Karpas-422 (cell line): ENCODE measurements at regions not wholly inside any gene's neighbourhood (a gene's known extent, or its start where the extent isn't known, plus 50 kb on each side); places are given as distances from the start of the nearest gene placed in this dataset.
"Not testable (repeated sequence)": the region's sequence is repeated elsewhere in the genome, so short reads cannot be mapped to it uniquely, and the experiment has no call there.

ENCODE experiments used
- DNase-seq: peaks from one replicate; pipeline ENCODE4 v3.0.0-alpha.2; 2015
- H2AFZ ChIP-seq: fragments of 200-600 bp; sonication (generic); 2 replicates; pipeline ENCODE4 v1.6.1; 2014; ENCODE audit warnings: antibody characterized with exemption, low read length, mixed read lengths
- H3K27ac ChIP-seq: fragments of 200-600 bp; sonication (generic); 2 replicates; pipeline ENCODE4 v1.5.1; 2014; ENCODE audit warnings: mild to moderate bottlenecking, low read length, moderate library complexity
- H3K27me3 ChIP-seq: fragments of 200-600 bp; sonication (generic); 2 replicates; pipeline ENCODE4 v1.6.1; 2014; ENCODE audit warnings: low read length, mixed read lengths
- H3K36me3 ChIP-seq: fragments of 200-600 bp; sonication (generic); 2 replicates; pipeline ENCODE4 v1.6.1; 2014; ENCODE audit warnings: low read length, mixed read lengths; ENCODE audit not compliant: insufficient read depth
- H3K4me1 ChIP-seq: fragments of 200-600 bp; sonication (generic); 2 replicates; pipeline ENCODE4 v1.6.1; 2014; ENCODE audit warnings: mild to moderate bottlenecking, low read length, mixed read lengths
- H3K4me2 ChIP-seq: fragments of 200-600 bp; sonication (generic); 2 replicates; pipeline ENCODE4 v1.6.1; 2014; ENCODE audit warnings: low read length, low read depth, mild to moderate bottlenecking; ENCODE audit not compliant: poor library complexity, severe bottlenecking
- H3K4me3 ChIP-seq: fragments of 200-600 bp; sonication (generic); 2 replicates; pipeline ENCODE4 v1.5.1; 2014; ENCODE audit warnings: mild to moderate bottlenecking, antibody characterized with exemption, low read length, mixed read lengths
- H3K79me2 ChIP-seq: fragments of 200-600 bp; sonication (generic); 2 replicates; pipeline ENCODE4 v1.6.1; 2014; ENCODE audit warnings: mild to moderate bottlenecking, low read length, mixed read lengths
- H3K9ac ChIP-seq: fragments of 200-600 bp; sonication (generic); 2 replicates; pipeline ENCODE4 v1.6.0; 2014; ENCODE audit warnings: low read length
- H3K9me2 ChIP-seq: fragments of 200-600 bp; sonication (generic), shearing (Covaris generic); replicated peaks from 2 replicates; pipeline ENCODE4 v1.6.0; 2014; ENCODE audit warnings: mild to moderate bottlenecking, low read length, moderate library complexity; ENCODE audit not compliant: insufficient read depth
- H3K9me3 ChIP-seq: fragments of 300-700, 200-600 bp; sonication (generic); 2 replicates; pipeline ENCODE4 v1.6.1; 2014; ENCODE audit warnings: low read length, mixed read lengths
- H4K20me1 ChIP-seq: fragments of 200-600 bp; sonication (generic); 2 replicates; pipeline ENCODE4 v1.6.1; 2014; ENCODE audit warnings: mild to moderate bottlenecking, antibody characterized with exemption, low read length, low read depth; ENCODE audit not compliant: insufficient read depth

- not testable (repeated sequence) for H3K4me1 ChIP-seq, H2AFZ ChIP-seq, H3K9ac ChIP-seq, H3K9me2 ChIP-seq, H4K20me1 ChIP-seq, H3K79me2 ChIP-seq, H3K27me3 ChIP-seq, H3K9me3 ChIP-seq, H3K36me3 ChIP-seq, DNase-seq, H3K4me3 ChIP-seq, H3K27ac ChIP-seq, H3K4me2 ChIP-seq
These were observed 76.5 kb upstream of the LINC00632 start for GRCh38 chrX:140633105-140633504.

- Histone ChIP-seq H3K9ac (no peak overlapping the region), H3K27me3 (no peaks in the 10 kb centered on the region), H3K4me2 (no peak overlapping the region), H3K36me3 (no peaks in the 10 kb centered on the region), H3K9me3 (peaks cover 17% of the 10 kb centered on the region; the same call in 1 of the 2 replicates), H4K20me1 (no peaks in the 10 kb centered on the region), H3K4me3 (no peak overlapping the region), H3K9me2 (no peaks in the 10 kb centered on the region), H3K4me1 (no peaks in the 10 kb centered on the region), H3K79me2 (no peaks in the 10 kb centered on the region), H3K27ac (no peak overlapping the region), H2AFZ (no peak overlapping the region)
- no peak for DNase-seq
These were observed 101.4 kb upstream of the LINC00632 start for GRCh38 chrX:140608111-140608510.

GRCh38 chrX:140602140-140602539, 97.3 kb upstream of the SOX3 start:
- DNase-seq, result no peak
- Histone ChIP-seq H3K9me2 (no peaks in the 10 kb centered on the region), H3K27me3 (no peaks in the 10 kb centered on the region), H3K4me2 (no peak overlapping the region), H4K20me1 (no peaks in the 10 kb centered on the region), H3K4me3 (no peak overlapping the region), H3K36me3 (no peaks in the 10 kb centered on the region), H3K9me3 (peaks cover 14% of the 10 kb centered on the region; the same call in 1 of the 2 replicates), H3K79me2 (no peaks in the 10 kb centered on the region), H3K9ac (no peak overlapping the region), H3K4me1 (no peaks in the 10 kb centered on the region), H3K27ac (no peak overlapping the region), H2AFZ (no peak overlapping the region)

GRCh38 chrX:140599851-140600250, 95.0 kb upstream of the SOX3 start:
- H3K9me2 ChIP-seq, result no peaks in the 10 kb centered on the region
- H3K4me3 ChIP-seq, result no peak overlapping the region
- no peaks in the 10 kb centered on the region for H3K27me3 ChIP-seq
- no peak overlapping the region for H3K4me2 ChIP-seq
- H4K20me1 ChIP-seq, result no peaks in the 10 kb centered on the region
- no peak overlapping the region for H3K27ac ChIP-seq
- H3K79me2 ChIP-seq, result no peaks in the 10 kb centered on the region
- no peaks in the 10 kb centered on the region for H3K4me1 ChIP-seq
- no peaks in the 10 kb centered on the region for H3K9me3 ChIP-seq
- H3K9ac ChIP-seq, result no peak overlapping the region
- no peaks in the 10 kb centered on the region for H3K36me3 ChIP-seq
- no peak for DNase-seq
- H2AFZ ChIP-seq, result no peak overlapping the region

- Histone ChIP-seq H3K27me3 (no peaks in the 10 kb centered on the region), H3K36me3 (no peaks in the 10 kb centered on the region), H3K4me3 (no peak overlapping the region), H3K27ac (no peak overlapping the region), H4K20me1 (no peaks in the 10 kb centered on the region), H3K4me1 (no peaks in the 10 kb centered on the region), H3K79me2 (no peaks in the 10 kb centered on the region), H2AFZ (no peak overlapping the region), H3K4me2 (no peak overlapping the region), H3K9me2 (no peaks in the 10 kb centered on the region), H3K9ac (no peak overlapping the region), H3K9me3 (0 out of 2 replicates have a peak, but pooled peaks cover 2% of the 10 kb centered on the region)
- DNase-seq, result no peak
These were observed 84.8 kb upstream of the SOX3 start for GRCh38 chrX:140589657-140590056.

- Histone ChIP-seq H3K27ac (no peak overlapping the region), H3K9ac (no peak overlapping the region), H2AFZ (no peak overlapping the region), H3K9me2 (no peaks in the 10 kb centered on the region), H3K27me3 (no peaks in the 10 kb centered on the region), H3K4me2 (no peak overlapping the region), H3K4me1 (no peaks in the 10 kb centered on the region), H3K79me2 (no peaks in the 10 kb centered on the region), H3K4me3 (no peak overlapping the region), H3K9me3 (0 out of 2 replicates have a peak, but pooled peaks cover 2% of the 10 kb centered on the region), H3K36me3 (no peaks in the 10 kb centered on the region), H4K20me1 (no peaks in the 10 kb centered on the region)
- no peak for DNase-seq
These were observed 82.1 kb upstream of the SOX3 start for GRCh38 chrX:140586951-140587350.

- no peak for DNase-seq
- Histone ChIP-seq H3K9me2 (no peaks in the 10 kb centered on the region), H4K20me1 (no peaks in the 10 kb centered on the region), H3K36me3 (no peaks in the 10 kb centered on the region), H3K9ac (no peak overlapping the region), H3K9me3 (no peaks in the 10 kb centered on the region), H3K4me1 (no peaks in the 10 kb centered on the region), H3K4me2 (no peak overlapping the region), H3K27ac (no peak overlapping the region), H3K27me3 (no peaks in the 10 kb centered on the region), H3K4me3 (no peak overlapping the region), H2AFZ (no peak overlapping the region), H3K79me2 (no peaks in the 10 kb centered on the region)
These were observed 75.6 kb upstream of the SOX3 start for GRCh38 chrX:140580478-140580877.

GRCh38 chrX:140572724-140573123, 67.9 kb upstream of the SOX3 start:
- DNase-seq, result peak; percentile 80
- Histone ChIP-seq H3K4me2 (no peak overlapping the region), H3K4me1 (no peaks in the 10 kb centered on the region)

GRCh38 chrX:140563893-140564292, 59.0 kb upstream of the SOX3 start:
- Histone ChIP-seq H4K20me1 (no peaks in the 10 kb centered on the region), H3K9ac (no peak overlapping the region)

More at GRCh38 chrX:140572724-140573123, 67.9 kb upstream of the SOX3 start:
- no peak overlapping the region for H3K9ac ChIP-seq
- H3K79me2 ChIP-seq, result no peaks in the 10 kb centered on the region
- H3K9me3 ChIP-seq, result no peaks in the 10 kb centered on the region
- no peaks in the 10 kb centered on the region for H3K36me3 ChIP-seq
- no peak overlapping the region for H3K27ac ChIP-seq
- no peaks in the 10 kb centered on the region for H4K20me1 ChIP-seq
- no peaks in the 10 kb centered on the region for H3K9me2 ChIP-seq
- no peak overlapping the region for H2AFZ ChIP-seq
- no peaks in the 10 kb centered on the region for H3K27me3 ChIP-seq
- no peak overlapping the region for H3K4me3 ChIP-seq

More at GRCh38 chrX:140563893-140564292, 59.0 kb upstream of the SOX3 start:
- DNase-seq, result no peak
- no peaks in the 10 kb centered on the region for H3K79me2 ChIP-seq
- H3K4me1 ChIP-seq, result no peaks in the 10 kb centered on the region
- H3K9me3 ChIP-seq, result peaks cover 8% of the 10 kb centered on the region; the same call in 1 of the 2 replicates
- no peaks in the 10 kb centered on the region for H3K36me3 ChIP-seq
- H3K27ac ChIP-seq, result no peak overlapping the region
- H3K27me3 ChIP-seq, result no peaks in the 10 kb centered on the region
- H2AFZ ChIP-seq, result no peak overlapping the region
- no peak overlapping the region for H3K4me3 ChIP-seq
- H3K4me2 ChIP-seq, result no peak overlapping the region
- H3K9me2 ChIP-seq, result no peaks in the 10 kb centered on the region
